Suprapubic skin (tissue), 3 donors: ENCODE measurements at regions not wholly inside any gene's neighbourhood (a gene's known extent, or its start where the extent isn't known, plus 50 kb on each side); places are given as distances from the start of the nearest gene placed in this dataset.

Experiments
- CTCF ChIP-seq, 2 donors: fragments of 200-600 bp in 1 of 2; fragments of 450-650 bp in 1 of 2; sonication (generic) in 1 of 2; IDR thresholded peaks; one replicate each; pipeline ENCODE4 v1.5.1; 2016 to 2019; ENCODE audit warnings: antibody characterized with exemption in 2 of 2, mild to moderate bottlenecking in 1 of 2, moderate library complexity in 1 of 2
- EP300 ChIP-seq: sonication (generic); formaldehyde crosslinking; IDR thresholded peaks from one replicate; pipeline ENCODE4 v1.6.1; 2017; ENCODE audit warnings: antibody characterized with exemption

GRCh38 chr1:192937128-192937527, 122.0 kb downstream of the UCHL5 start:
- TF ChIP-seq CTCF (IDR thresholded peaks at IDR 0.05) (no peak), EP300 (no peak)
